Heart left ventricle (tissue), 16 donors: ENCODE measurements at regions not wholly inside any gene's neighbourhood (a gene's known extent, or its start where the extent isn't known, plus 50 kb on each side); places are given as distances from the start of the nearest gene placed in this dataset.

Experiments used
- ATAC-seq, 4 donors: fragments of 200-7000 bp; cut with Tn5 transposase; one replicate each; pipeline ENCODE4 v1.9.1; 2020 to 2022; ENCODE audit warnings: moderate library complexity in 4 of 4, mild to moderate bottlenecking in 3 of 4, moderate number of reproducible peaks in 1 of 4
- DNase-seq, 5 donors: peaks; one replicate each; pipeline ENCODE4 v3.0.0-alpha.2; 2020
- H3K27ac ChIP-seq, 12 donors: fragments of 200-600 bp; sonication (generic) in 4 of 12; one replicate each; pipeline versions ENCODE4 v1.5.0 to v1.8.0; 2016 to 2022; ENCODE audit warnings: mild to moderate bottlenecking in 2 of 12
- H3K27me3 ChIP-seq, 9 donors: fragments of 200-600 bp; sonication (generic) in 2 of 9; one replicate each; pipeline versions ENCODE4 v1.5.1 to v1.8.0; 2016 to 2022; ENCODE audit warnings: mild to moderate bottlenecking in 3 of 9
- H3K36me3 ChIP-seq, 9 donors: fragments of 200-600 bp; sonication (generic) in 2 of 9; one replicate each; pipeline versions ENCODE4 v1.5.0 to v1.8.0; 2018 to 2022; ENCODE audit warnings: mild to moderate bottlenecking in 2 of 9
- H3K4me1 ChIP-seq, 12 donors: fragments of 200-600 bp; sonication (generic) in 4 of 12; one replicate each; pipeline versions ENCODE4 v1.5.0 to v1.8.0; 2016 to 2022; ENCODE audit warnings: mild to moderate bottlenecking in 3 of 12
- H3K4me3 ChIP-seq, 12 donors: fragments of 200-600 bp; sonication (generic) in 4 of 12; one replicate each; pipeline versions ENCODE4 v1.5.0 to v1.8.0; 2017 to 2022; ENCODE audit warnings: mild to moderate bottlenecking in 9 of 12, moderate library complexity in 4 of 12
- H3K9me3 ChIP-seq, 12 donors: fragments of 200-600 bp; sonication (generic) in 4 of 12; one replicate each; pipeline versions ENCODE4 v1.5.0 to v1.8.0; 2016 to 2022; ENCODE audit warnings: mild to moderate bottlenecking in 1 of 12
- POLR2A ChIP-seq, 2 donors: fragments of 450-650 bp; IDR thresholded peaks; one replicate each; pipeline ENCODE4 v1.6.1; 2017; ENCODE audit warnings: antibody characterized with exemption in 2 of 2, mild to moderate bottlenecking in 2 of 2, moderate library complexity in 2 of 2
- WGBS, 4 donors: extraction: QIAGEN DNeasy Blood & Tissue Kit in 2 of 4; methylation state at CpG; one replicate each; pipeline versions ENCODE4 v1.1.5 to v1.1.7; 2013 to 2018; 5-methylcytosine and 5-hydroxymethylcytosine counted together
- intact Hi-C, 10 donors: fragments of 100-400 bp; cut with DNase I; formaldehyde crosslinking; loops; one replicate each; pipeline versions ENCODE4 v1.11.1 to v1.14.2; 2022
- TF ChIP-seq, protein P1 (sequence below), 12 donors: fragments of 200-600 bp; sonication (generic) in 4 of 12; IDR thresholded peaks; one replicate each; pipeline versions ENCODE4 v1.5.0 to v1.8.0; 2018 to 2022; ENCODE audit warnings: antibody characterized with exemption in 12 of 12, mild to moderate bottlenecking in 5 of 12
- donor health status: ischemic (EF 13 %, LVEDD 7.1; RV severe dilation, severe dysfunction).
- donor health status: healthy with polysubstance abuse.
- donor health status: DM: no; HTN: yes; CAD: no.
- donor health status: DM: no; HTN: no; CAD: no.
- donor health status: ischemic (EF 25% LVEDD 6.9; RV normal size, moderate dysfunction).
- donor health status: ischemic (EF 25% LVEDD 5.7; RV mildly dilated, moderate dysfunction).
- donor health status: healthy.
- donor health status: DM: yes; HTN: yes; CAD: no.
- donor health status: ischemic (EF 35%, LVEDD 5.7; RV mildly dilated, moderate dysfunction).
- donor health status: nonischemic (EF 11% LVEDD 7.7; RV severe dilation, severe dysfunction).
- donor health status: DM: yes; HTN: yes; CAD: no.
- donor health status: PGD.
- donor health status: ischemic (EF 29% LVEDD 5.4; RV normal size, mild dysfunction).
- donor health status: nonischemic (EF 23%, LVEDD 6.1; RV moderate dilation, normal function).

DNA sequence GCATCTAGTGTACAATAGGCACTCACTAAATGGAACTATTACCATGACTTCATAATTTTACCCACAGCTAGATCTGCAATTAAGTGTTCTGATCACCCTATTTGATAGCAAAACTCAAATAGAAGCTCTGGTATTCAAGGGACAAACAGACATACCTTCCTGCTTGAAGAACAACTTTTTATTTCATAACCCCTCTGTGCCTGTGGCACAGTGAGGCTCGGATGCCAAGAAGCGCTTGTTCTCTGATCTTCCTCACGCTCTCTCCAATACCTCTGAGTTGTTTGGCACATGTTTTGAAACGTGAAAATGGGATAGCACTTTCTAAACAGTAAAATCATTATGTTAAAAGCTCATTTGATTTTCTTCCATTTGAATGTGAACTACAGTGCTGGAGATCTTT lies 232.0 kb downstream of the KLF5 start:
- H3K27ac ChIP-seq, result no peak overlapping the region
- H3K27me3 ChIP-seq, result no peaks in the 10 kb centered on the region
- H3K36me3 ChIP-seq, result no peaks in the 10 kb centered on the region
- H3K9me3 ChIP-seq, result no peaks in the 10 kb centered on the region
- no peak for TF ChIP-seq POLR2A (IDR thresholded peaks at IDR 0.05)
- TF ChIP-seq, protein P1, sequence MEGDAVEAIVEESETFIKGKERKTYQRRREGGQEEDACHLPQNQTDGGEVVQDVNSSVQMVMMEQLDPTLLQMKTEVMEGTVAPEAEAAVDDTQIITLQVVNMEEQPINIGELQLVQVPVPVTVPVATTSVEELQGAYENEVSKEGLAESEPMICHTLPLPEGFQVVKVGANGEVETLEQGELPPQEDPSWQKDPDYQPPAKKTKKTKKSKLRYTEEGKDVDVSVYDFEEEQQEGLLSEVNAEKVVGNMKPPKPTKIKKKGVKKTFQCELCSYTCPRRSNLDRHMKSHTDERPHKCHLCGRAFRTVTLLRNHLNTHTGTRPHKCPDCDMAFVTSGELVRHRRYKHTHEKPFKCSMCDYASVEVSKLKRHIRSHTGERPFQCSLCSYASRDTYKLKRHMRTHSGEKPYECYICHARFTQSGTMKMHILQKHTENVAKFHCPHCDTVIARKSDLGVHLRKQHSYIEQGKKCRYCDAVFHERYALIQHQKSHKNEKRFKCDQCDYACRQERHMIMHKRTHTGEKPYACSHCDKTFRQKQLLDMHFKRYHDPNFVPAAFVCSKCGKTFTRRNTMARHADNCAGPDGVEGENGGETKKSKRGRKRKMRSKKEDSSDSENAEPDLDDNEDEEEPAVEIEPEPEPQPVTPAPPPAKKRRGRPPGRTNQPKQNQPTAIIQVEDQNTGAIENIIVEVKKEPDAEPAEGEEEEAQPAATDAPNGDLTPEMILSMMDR (IDR thresholded peaks at IDR 0.05), result no peak
- ATAC-seq, result no peak
- DNase-seq, result no peak
- H3K4me1 ChIP-seq, result no peaks in the 10 kb centered on the region
- 76 to 79% (median 78%) methylated on average over 4 of the region's 4 CpGs for WGBS, 4 donors
- intact Hi-C loops, result no loop called here
- H3K4me3 ChIP-seq, result no peak overlapping the region

DNA sequence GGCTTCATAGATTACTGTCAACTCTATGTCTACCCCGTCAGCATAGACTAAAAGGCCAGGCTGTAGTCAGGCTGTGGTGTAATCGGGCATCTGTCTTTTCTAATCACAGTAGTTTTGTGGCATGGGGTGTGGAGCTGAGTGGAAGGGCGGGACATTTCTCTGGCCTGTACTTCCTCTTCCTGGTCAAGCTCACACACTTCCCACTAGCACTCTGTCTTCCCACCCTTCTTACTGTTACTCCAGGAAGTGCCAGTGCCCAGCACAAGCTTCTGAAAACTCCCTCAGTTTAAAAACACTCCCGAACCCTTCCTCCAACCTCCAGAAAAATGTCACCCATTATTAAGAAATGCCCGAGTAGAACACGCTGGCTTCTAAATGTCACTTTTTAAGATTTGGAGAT lies 229.8 kb downstream of the KLF5 start:
- no peak overlapping the region for H3K4me3 ChIP-seq
- WGBS, 4 donors, result 82 to 90% (median 85%) methylated on average over 6 of the region's 6 CpGs
- intact Hi-C loops, result no loop called here

DNA sequence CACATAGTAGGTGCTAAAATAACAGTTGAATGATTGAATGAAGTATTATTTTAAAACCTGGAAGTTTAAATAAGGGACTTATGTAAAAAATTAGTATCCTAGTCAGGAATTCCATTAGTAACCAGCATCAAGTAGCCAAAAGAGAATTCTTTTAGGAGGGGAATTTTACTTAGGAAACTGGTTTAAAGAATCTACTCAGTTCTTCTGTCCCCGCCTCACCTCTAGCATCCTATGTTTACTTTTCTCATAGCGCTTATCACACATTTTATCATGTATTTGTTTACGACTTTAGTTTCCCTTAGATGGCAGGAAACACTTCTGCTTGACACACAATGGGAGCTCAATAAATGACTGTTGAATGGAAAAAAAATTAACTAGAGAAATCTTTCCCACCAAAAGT lies 229.0 kb downstream of the KLF5 start:
- Histone ChIP-seq H3K4me3 (no peak overlapping the region), H3K27me3 (no peaks in the 10 kb centered on the region), H3K9me3 (no peaks in the 10 kb centered on the region), H3K27ac (no peak overlapping the region), H3K36me3 (no peaks in the 10 kb centered on the region), H3K4me1 (no peaks in the 10 kb centered on the region)
- intact Hi-C loops, result no loop called here
- WGBS, 4 donors, result 81 to 91% (median 88%) methylated on average over 3 of the region's 3 CpGs
- TF ChIP-seq POLR2A (IDR thresholded peaks at IDR 0.05), result no peak
- TF ChIP-seq, protein P1 (IDR thresholded peaks at IDR 0.05), result no peak
- DNase-seq, result no peak
- ATAC-seq, result no peak

More for the DNA sequence above, 229.8 kb downstream of the KLF5 start:
- Histone ChIP-seq H3K4me1 (no peaks in the 10 kb centered on the region), H3K9me3 (no peaks in the 10 kb centered on the region), H3K27ac (no peak overlapping the region), H3K27me3 (no peaks in the 10 kb centered on the region), H3K36me3 (no peaks in the 10 kb centered on the region)
- ATAC-seq (no peak), DNase-seq (no peak)
- TF ChIP-seq, protein P1 (IDR thresholded peaks at IDR 0.05), result no peak
- TF ChIP-seq POLR2A (IDR thresholded peaks at IDR 0.05), result no peak

DNA sequence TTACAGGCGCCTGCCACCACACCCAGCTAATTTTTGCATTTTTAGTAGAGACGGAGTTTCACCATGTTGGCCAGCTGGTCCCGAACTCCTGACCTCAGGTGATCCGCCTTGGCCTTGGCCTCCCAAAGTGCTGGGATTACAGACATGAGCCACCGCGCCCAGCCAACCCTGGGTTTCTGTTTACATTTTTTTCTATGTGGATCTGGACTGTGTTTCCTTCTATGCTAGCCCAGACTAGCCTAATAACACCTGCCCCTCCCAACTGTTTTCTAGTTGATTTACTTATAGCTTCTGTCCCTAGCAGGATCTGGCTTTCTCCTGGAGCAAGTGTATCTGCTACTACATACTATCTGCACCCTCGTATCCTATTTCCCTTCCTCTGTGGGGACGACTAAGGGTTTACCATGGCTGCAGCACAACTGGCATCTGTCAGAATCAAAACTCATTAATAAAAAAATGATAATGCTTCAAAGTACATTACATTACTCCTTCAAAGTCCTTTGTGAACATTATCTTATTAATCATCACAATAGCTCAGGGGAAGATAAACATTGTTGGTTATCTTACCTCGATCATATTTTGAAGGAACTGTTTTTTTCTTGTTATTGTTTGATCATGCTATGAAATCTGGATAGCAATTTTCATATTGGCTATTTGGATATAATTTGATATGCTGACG lies 228.3 kb downstream of the KLF5 start:
- intact Hi-C loops, result no loop called here
- H3K9me3 ChIP-seq, result no peaks in the 10 kb centered on the region
- ATAC-seq, result no peak
- no peaks in the 10 kb centered on the region for H3K36me3 ChIP-seq
- DNase-seq, result no peak
- H3K27me3 ChIP-seq, result no peaks in the 10 kb centered on the region
- no peaks in the 10 kb centered on the region for H3K4me1 ChIP-seq
- TF ChIP-seq POLR2A (IDR thresholded peaks at IDR 0.05), result no peak
- TF ChIP-seq, protein P1 (IDR thresholded peaks at IDR 0.05), result no peak
- H3K27ac ChIP-seq, result no peak overlapping the region
- WGBS, 4 donors, result 84 to 90% (median 88%) methylated on average over 10 of the region's 10 CpGs
- H3K4me3 ChIP-seq, result no peak overlapping the region
